ENCODE measurements at regions not wholly inside any gene's neighbourhood (a gene's known extent, or its start where the extent isn't known, plus 50 kb on each side); places are given as distances from the start of the nearest gene placed in this dataset.

GRCh38 chr18:28890791-28891190 lies 713.9 kb upstream of the CDH2 start (continued):
- no peak for TF ChIP-seq RNF2 (IDR thresholded peaks at IDR 0.05; ENCODE audit: borderline replicate concordance, low read depth, low read length, missing control alignments, poor library complexity, severe bottlenecking)
